HL-60 (cell line): ENCODE measurements at regions not wholly inside any gene's neighbourhood (a gene's known extent, or its start where the extent isn't known, plus 50 kb on each side); places are given as distances from the start of the nearest gene placed in this dataset.

Source experiments
- CTCF ChIP-seq: IDR thresholded peaks from one replicate; pipeline ENCODE4 v1.5.1; 2011; ENCODE audit warnings: low read length, control low read depth, inconsistent platforms; ENCODE audit not compliant: insufficient read depth
- REST ChIP-seq: IDR thresholded peaks from 2 replicates; pipeline ENCODE4 v1.6.1; 2012; ENCODE audit warnings: low read depth; ENCODE audit not compliant: insufficient replicate concordance
- SPI1 ChIP-seq: IDR thresholded peaks from 2 replicates; pipeline ENCODE4 v1.6.1; 2012; ENCODE audit warnings: low read depth, mild to moderate bottlenecking, borderline replicate concordance

DNA sequence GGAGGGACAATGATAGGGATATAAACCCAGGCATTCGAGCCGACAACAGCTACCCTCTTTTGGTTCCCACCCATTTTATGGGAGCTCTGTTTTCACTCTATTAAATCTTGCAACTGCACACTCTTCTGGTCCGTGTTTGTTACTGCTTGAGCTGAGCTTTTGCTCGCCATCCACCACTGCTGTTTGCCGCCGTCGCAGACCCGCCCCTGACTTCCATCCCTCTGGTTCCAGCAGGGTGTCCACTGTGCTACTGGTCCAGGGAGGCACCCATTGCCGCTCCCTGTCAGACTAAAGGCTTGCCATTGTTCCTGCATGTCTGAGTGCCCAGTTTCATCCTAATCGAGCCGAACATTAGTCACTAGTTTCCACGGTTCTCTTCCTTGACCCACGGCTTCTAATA, 1170.5 kb upstream of the PABPC4L start:
- TF ChIP-seq CTCF (no peak), SPI1 (no peak), REST (no peak)
